SK-N-SH (cell line): ENCODE measurements at regions not wholly inside any gene's neighbourhood (a gene's known extent, or its start where the extent isn't known, plus 50 kb on each side); places are given as distances from the start of the nearest gene placed in this dataset.

Experiments used
- EZH2phosphoT487 ChIP-seq: fragments of 200-600 bp; sonication (generic); IDR thresholded peaks from 2 replicates; pipeline ENCODE4 v1.6.1; 2017; ENCODE audit warnings: low read depth, mixed run types, mild to moderate bottlenecking, antibody characterized with exemption, moderate library complexity, borderline replicate concordance
- GATA2 ChIP-seq: sonication (generic); formaldehyde crosslinking; IDR thresholded peaks from 2 replicates; pipeline ENCODE4 v1.5.0; 2020; ENCODE audit warnings: mild to moderate bottlenecking, missing genetic modification reagents
- POLR2AphosphoS5 ChIP-seq: IDR thresholded peaks from 2 replicates; pipeline ENCODE4 v1.6.1; 2012; ENCODE audit warnings: low read depth, low read length
- RXRA ChIP-seq: IDR thresholded peaks from 2 replicates; pipeline ENCODE4 v1.4.0; 2012; ENCODE audit warnings: low read depth, mild to moderate bottlenecking, borderline replicate concordance
- TAF1 ChIP-seq: IDR thresholded peaks from 2 replicates; pipeline ENCODE4 v1.6.1; 2012; ENCODE audit warnings: low read depth, mild to moderate bottlenecking, low read length, moderate library complexity, borderline replicate concordance
- TF ChIP-seq, protein P1 (sequence below): fragments of 200-600 bp; sonication (generic); IDR thresholded peaks from 2 replicates; pipeline ENCODE4 v1.6.1; 2017; ENCODE audit warnings: antibody characterized with exemption, mild to moderate bottlenecking, moderate library complexity

DNA sequence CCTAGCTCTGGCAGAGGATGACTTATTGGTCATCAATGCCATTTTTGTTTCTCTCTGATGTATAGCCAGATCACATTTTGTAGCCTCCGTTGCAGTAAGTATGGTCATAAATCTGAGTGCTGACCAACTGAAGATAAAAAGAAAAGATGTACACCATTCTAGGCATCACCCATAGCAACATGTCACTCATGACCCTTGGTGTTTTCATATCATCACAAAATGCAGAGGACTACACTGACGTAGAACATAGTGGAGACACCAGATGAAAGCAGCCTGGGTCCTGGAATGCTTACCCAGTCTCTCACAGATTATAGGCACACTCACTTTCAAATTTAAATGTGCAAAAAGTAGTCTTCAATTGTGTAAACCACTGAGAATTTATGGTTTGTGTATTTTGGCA is 172.8 kb downstream of the PDHA2 start:
- TF ChIP-seq TAF1 (no peak), RXRA (no peak), GATA2 (CRISPR knock-in tag) (no peak), POLR2AphosphoS5 (no peak), EZH2phosphoT487 (no peak)
- TF ChIP-seq, protein P1, sequence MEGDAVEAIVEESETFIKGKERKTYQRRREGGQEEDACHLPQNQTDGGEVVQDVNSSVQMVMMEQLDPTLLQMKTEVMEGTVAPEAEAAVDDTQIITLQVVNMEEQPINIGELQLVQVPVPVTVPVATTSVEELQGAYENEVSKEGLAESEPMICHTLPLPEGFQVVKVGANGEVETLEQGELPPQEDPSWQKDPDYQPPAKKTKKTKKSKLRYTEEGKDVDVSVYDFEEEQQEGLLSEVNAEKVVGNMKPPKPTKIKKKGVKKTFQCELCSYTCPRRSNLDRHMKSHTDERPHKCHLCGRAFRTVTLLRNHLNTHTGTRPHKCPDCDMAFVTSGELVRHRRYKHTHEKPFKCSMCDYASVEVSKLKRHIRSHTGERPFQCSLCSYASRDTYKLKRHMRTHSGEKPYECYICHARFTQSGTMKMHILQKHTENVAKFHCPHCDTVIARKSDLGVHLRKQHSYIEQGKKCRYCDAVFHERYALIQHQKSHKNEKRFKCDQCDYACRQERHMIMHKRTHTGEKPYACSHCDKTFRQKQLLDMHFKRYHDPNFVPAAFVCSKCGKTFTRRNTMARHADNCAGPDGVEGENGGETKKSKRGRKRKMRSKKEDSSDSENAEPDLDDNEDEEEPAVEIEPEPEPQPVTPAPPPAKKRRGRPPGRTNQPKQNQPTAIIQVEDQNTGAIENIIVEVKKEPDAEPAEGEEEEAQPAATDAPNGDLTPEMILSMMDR, result no peak
